ENCODE measurements at regions not wholly inside any gene's neighbourhood (a gene's known extent, or its start where the extent isn't known, plus 50 kb on each side); places are given as distances from the start of the nearest gene placed in this dataset.

DNA sequence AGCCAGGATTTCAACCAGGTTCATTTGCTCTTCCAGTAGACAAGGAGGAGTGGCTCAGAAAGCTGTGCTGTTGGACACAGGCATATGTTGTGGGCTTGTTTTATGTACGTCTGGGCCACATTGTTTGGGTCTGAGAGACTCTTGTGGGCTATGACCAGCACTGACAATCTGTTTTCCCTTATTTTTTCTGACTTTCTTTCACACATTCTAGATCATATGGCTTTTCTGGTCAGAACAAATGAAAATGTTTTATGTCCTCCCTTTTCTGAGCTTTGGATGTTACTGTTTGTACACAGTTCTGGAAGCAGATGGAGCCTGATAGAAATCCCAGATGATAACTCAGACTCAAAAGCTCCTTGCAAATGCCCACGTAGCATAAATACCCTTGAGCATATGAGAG, 85.8 kb upstream of the RGMA start:
- no peak for TF ChIP-seq POLR2A (IDR thresholded peaks at IDR 0.05)
- TF ChIP-seq POLR2AphosphoS5 (IDR thresholded peaks at IDR 0.05) = no peak
- TF ChIP-seq CTCF (IDR thresholded peaks at IDR 0.05 in 8 of 11, conservative IDR thresholded peaks at IDR 0.05 in 3 of 11) = no peak
- WGBS, 5 donors = 57 to 84% (median 73%) methylated on average over 2 of the region's 2 CpGs

DNA sequence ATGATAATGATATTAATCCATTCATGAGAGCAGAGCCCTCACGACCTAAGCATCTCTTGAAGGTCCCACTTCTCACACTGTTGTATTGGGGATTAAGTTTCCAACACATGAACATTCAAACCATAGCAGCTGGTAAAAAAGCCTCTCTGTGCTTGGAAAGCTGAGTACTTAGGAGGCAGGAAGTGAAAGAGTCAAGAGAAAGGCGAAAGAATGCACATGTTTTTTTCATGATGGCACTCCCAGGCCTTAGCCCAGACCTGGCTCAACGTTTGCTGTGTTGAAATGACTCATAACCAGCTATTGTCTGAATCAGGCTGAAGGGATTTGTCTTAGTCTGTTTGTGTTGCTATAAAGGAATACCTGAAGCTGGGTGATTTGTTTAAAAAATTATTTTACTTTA, 84.4 kb upstream of the RGMA start:
- peaks cover 0 to 9% (median 2%) of the 10 kb centered on the region in 8 donors for H3K9me3 ChIP-seq
- H3K27ac ChIP-seq = no peak overlapping the region
- no peak for DNase-seq
- WGBS, 5 donors = 37 to 66% (median 58%) methylated on average over 3 of the region's 3 CpGs
- peaks cover 0 to under 1% (median 0%) of the 10 kb centered on the region in 6 donors for H3K4me1 ChIP-seq
- TF ChIP-seq POLR2A (IDR thresholded peaks at IDR 0.05) (no peak), CTCF (IDR thresholded peaks at IDR 0.05 in 8 of 11, conservative IDR thresholded peaks at IDR 0.05 in 3 of 11) (no peak), POLR2AphosphoS5 (IDR thresholded peaks at IDR 0.05) (no peak)
- intact Hi-C loops (cut with DNase I; ENCODE audit: low total_unique reads) = no loop called here
- no peaks in the 10 kb centered on the region for H3K36me3 ChIP-seq
- no peak overlapping the region for H3K4me3 ChIP-seq
- peaks cover 0 to 42% (median 3%) of the 10 kb centered on the region in 7 donors for H3K27me3 ChIP-seq (replicated peaks in 1 of 7)

More for the DNA sequence above, 85.8 kb upstream of the RGMA start:
- Histone ChIP-seq H3K27me3 (replicated peaks in 1 of 7) (peaks cover 0 to 35% (median 3%) of the 10 kb centered on the region in 7 donors), H3K36me3 (no peaks in the 10 kb centered on the region), H3K27ac (no peak overlapping the region), H3K4me3 (no peak overlapping the region), H3K9me3 (peaks cover 0 to 9% (median 2%) of the 10 kb centered on the region in 8 donors), H3K4me1 (peaks cover 0 to 14% (median 2%) of the 10 kb centered on the region in 6 donors)
- DNase-seq = no peak
- intact Hi-C loops (cut with DNase I; ENCODE audit: low total_unique reads) = no loop called here

DNA sequence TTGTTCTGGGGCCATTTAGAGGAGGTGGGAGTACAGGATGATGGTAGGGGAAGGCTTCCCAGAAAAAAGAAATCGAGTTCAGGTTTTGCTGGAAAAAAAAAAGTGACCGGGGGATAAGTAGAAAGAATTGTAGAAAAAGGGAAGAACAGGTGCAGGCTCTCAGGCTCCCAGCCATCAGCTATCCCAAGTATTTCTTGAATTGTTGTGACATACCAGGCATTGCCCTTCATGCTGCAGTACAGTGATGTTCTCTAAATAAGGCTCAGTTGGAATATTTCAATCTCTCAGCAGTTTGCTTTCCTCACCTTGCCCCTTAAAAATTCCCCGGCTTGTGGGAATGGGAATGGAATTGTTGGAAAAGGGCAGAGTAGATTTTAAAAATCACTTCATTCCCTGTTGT, 82.5 kb upstream of the RGMA start:
- Histone ChIP-seq H3K27me3 (replicated peaks in 1 of 7) (peaks cover 0 to 51% (median 3%) of the 10 kb centered on the region in 7 donors), H3K27ac (no peak overlapping the region), H3K4me1 (no peaks in the 10 kb centered on the region), H3K9me3 (peaks cover 0 to 9% (median 2%) of the 10 kb centered on the region in 8 donors), H3K4me3 (no peak overlapping the region), H3K36me3 (no peaks in the 10 kb centered on the region)
- TF ChIP-seq POLR2A (IDR thresholded peaks at IDR 0.05) (no peak), CTCF (IDR thresholded peaks at IDR 0.05 in 8 of 11, conservative IDR thresholded peaks at IDR 0.05 in 3 of 11) (no peak), POLR2AphosphoS5 (IDR thresholded peaks at IDR 0.05) (no peak)
- intact Hi-C loops (cut with DNase I; ENCODE audit: low total_unique reads) = no loop called here
- DNase-seq = no peak
- WGBS, 5 donors = 73 to 85% (median 75%) methylated on average over 3 of the region's 3 CpGs

- peaks cover 0 to 9% (median 2%) of the 10 kb centered on the region in 8 donors for H3K9me3 ChIP-seq
- intact Hi-C loops (cut with DNase I; ENCODE audit: low total_unique reads) = no loop called here
- H3K27me3 ChIP-seq (replicated peaks in 1 of 7) = peaks cover 0 to 54% (median 3%) of the 10 kb centered on the region in 7 donors
- WGBS, 5 donors = 68 to 79% (median 74%) methylated on average over 6 of the region's 6 CpGs
- H3K4me3 ChIP-seq = no peak overlapping the region
- H3K36me3 ChIP-seq = no peaks in the 10 kb centered on the region
- DNase-seq = no peak
- H3K4me1 ChIP-seq = no peaks in the 10 kb centered on the region
- TF ChIP-seq CTCF (IDR thresholded peaks at IDR 0.05 in 8 of 11, conservative IDR thresholded peaks at IDR 0.05 in 3 of 11) = no peak
- TF ChIP-seq POLR2AphosphoS5 (IDR thresholded peaks at IDR 0.05) = no peak
- no peak for TF ChIP-seq POLR2A (IDR thresholded peaks at IDR 0.05)
- H3K27ac ChIP-seq = no peak overlapping the region
Observed at GRCh38 chr15:93170329-93170728, 81.3 kb upstream of the RGMA start.

Data from spleen (tissue), 11 donors.